ENCODE measurements at regions not wholly inside any gene's neighbourhood (a gene's known extent, or its start where the extent isn't known, plus 50 kb on each side); places are given as distances from the start of the nearest gene placed in this dataset.

DNA sequence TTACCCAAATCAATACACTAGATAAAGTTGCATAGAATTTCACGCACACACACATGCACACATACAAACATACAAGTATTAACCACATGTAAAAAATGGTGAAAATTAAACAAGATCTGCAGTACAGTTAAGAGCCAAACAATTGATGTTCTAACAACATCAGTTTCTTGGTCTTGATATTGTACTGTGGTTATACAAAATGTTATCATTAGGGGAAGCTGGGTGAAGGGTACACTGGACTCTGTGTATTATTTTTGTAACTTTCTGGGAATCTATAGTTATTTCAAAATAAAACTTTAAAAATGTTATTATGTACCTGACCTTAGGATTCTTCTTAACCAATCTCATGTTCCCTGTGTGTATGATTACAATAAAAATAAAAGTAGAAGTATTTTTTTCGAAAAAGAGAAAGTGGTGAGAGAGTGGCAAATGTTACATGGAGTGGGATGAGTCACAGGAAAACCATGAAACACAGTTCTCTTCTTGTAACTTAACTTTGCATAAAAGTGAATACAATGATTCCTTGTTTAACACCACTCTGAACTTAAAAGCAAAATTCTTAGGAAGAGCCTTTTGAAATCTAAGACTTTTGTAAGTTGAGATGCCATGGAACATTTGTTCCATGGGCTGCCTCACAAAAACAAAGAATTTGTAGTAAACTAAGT is 101.6 kb upstream of the RUNX1 start:
- DNase-seq (ENCODE audit: low spot score in 2 of 2): no peak
- H3K4me3 ChIP-seq: no peak overlapping the region
- peaks cover 0 to 6% (median 0%) of the 10 kb centered on the region in 4 donors for H3K9me3 ChIP-seq
- no peak overlapping the region for H3K27ac ChIP-seq
- H3K4me1 ChIP-seq: no peaks in the 10 kb centered on the region
- no peaks in the 10 kb centered on the region for H3K36me3 ChIP-seq
- H3K27me3 ChIP-seq: no peaks in the 10 kb centered on the region
- 79 to 88% methylated on average over 2 of the region's 2 CpGs for WGBS, 2 donors
- TF ChIP-seq EP300 (IDR thresholded peaks at IDR 0.05) (no peak), CTCF (IDR thresholded peaks at IDR 0.05) (no peak), POLR2A (IDR thresholded peaks at IDR 0.05) (no peak)

DNA sequence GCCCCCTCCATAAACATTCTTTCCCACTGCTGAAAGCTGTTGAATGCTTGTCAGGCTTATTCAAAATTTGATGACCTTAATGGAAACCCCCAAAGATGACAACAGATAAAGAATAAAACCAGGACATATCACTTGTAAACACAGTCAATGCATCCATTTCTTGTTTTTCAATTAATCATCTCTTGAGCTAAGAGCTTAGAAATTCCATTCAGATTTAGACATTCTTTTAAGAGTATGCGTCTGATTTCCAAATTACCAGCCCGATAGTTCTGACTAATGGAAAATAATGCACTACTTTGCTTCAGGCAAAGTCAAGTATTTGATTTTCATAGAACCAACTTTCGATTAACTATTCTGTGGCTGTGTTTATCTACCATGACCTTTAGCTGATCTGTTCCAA is 100.6 kb upstream of the RUNX1 start:
- 33 to 43% methylated on average over 3 of the region's 3 CpGs for WGBS, 2 donors
- no peak overlapping the region for H3K4me3 ChIP-seq
- no peak for DNase-seq (ENCODE audit: low spot score in 2 of 2)
- no peaks in the 10 kb centered on the region for H3K27me3 ChIP-seq
- peaks cover 0 to 6% (median 0%) of the 10 kb centered on the region in 4 donors for H3K9me3 ChIP-seq
- H3K36me3 ChIP-seq: no peaks in the 10 kb centered on the region
- TF ChIP-seq EP300 (IDR thresholded peaks at IDR 0.05): no peak
- no peak for TF ChIP-seq CTCF (IDR thresholded peaks at IDR 0.05)
- no peak for TF ChIP-seq POLR2A (IDR thresholded peaks at IDR 0.05)
- H3K4me1 ChIP-seq: no peaks in the 10 kb centered on the region
- H3K27ac ChIP-seq: no peak overlapping the region

GRCh38 chr21:35147439-35147838 is 98.3 kb upstream of the RUNX1 start:
- Histone ChIP-seq H3K27me3 (no peaks in the 10 kb centered on the region), H3K27ac (no peak overlapping the region), H3K4me1 (no peaks in the 10 kb centered on the region), H3K36me3 (no peaks in the 10 kb centered on the region), H3K9me3 (peaks cover 0 to 6% (median 0%) of the 10 kb centered on the region in 4 donors), H3K4me3 (no peak overlapping the region)
- 59 to 64% methylated on average over 4 of the region's 4 CpGs for WGBS, 2 donors
- TF ChIP-seq EP300 (IDR thresholded peaks at IDR 0.05) (no peak), CTCF (IDR thresholded peaks at IDR 0.05) (no peak), POLR2A (IDR thresholded peaks at IDR 0.05) (no peak)
- no peak for DNase-seq (ENCODE audit: low spot score in 2 of 2)

DNA sequence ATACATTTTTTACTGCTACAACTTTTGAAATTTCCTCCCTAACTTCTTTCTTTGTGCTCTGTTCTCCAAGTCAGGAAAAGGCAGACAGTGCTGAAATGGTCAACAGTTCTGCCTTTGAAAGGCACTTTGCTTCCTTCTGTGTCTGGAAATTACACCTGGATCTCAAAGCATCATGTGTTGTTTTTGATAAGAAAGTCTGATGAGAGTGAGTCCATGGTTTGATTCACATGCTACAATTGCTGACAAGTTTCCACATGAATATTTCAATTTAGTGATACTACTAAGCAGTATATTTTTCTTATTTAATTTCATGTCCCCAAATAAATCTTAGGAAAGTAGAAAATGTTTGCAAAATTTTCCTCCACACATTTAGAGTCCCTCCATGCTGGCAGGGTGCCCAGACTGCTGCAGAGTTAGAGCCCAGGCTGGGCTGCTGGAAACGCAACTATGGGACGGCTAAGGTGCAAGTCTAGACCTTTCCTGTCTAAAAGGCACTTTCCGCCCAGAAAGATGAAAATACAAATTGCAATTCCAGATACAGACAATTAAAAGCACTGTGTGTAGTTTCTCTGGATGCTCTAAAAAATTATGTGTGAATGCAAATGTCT is 96.6 kb upstream of the RUNX1 start:
- H3K4me1 ChIP-seq: no peaks in the 10 kb centered on the region
- H3K36me3 ChIP-seq: no peaks in the 10 kb centered on the region
- no peak for TF ChIP-seq CTCF (IDR thresholded peaks at IDR 0.05)
- no peak for TF ChIP-seq POLR2A (IDR thresholded peaks at IDR 0.05)
- no peak for TF ChIP-seq EP300 (IDR thresholded peaks at IDR 0.05)
- H3K9me3 ChIP-seq: peaks cover 0 to 6% (median 0%) of the 10 kb centered on the region in 4 donors
- 44 to 65% methylated on average over 3 of the region's 3 CpGs for WGBS, 2 donors
- no peak for DNase-seq (ENCODE audit: low spot score in 2 of 2)
- H3K4me3 ChIP-seq: no peak overlapping the region
- H3K27me3 ChIP-seq: no peaks in the 10 kb centered on the region
- no peak overlapping the region for H3K27ac ChIP-seq

- whole genome bisulfite sequencing, 2 donors: 74 to 76% methylated on average over 2 of the region's 2 CpGs
- Histone ChIP-seq H3K27me3 (no peaks in the 10 kb centered on the region), H3K4me3 (no peak overlapping the region), H3K27ac (no peak overlapping the region), H3K4me1 (no peaks in the 10 kb centered on the region), H3K36me3 (no peaks in the 10 kb centered on the region), H3K9me3 (no peaks in the 10 kb centered on the region)
- TF ChIP-seq CTCF (IDR thresholded peaks at IDR 0.05): no peak
- TF ChIP-seq POLR2A (IDR thresholded peaks at IDR 0.05): no peak
- TF ChIP-seq EP300 (IDR thresholded peaks at IDR 0.05): no peak
- no peak for DNase-seq (ENCODE audit: low spot score in 2 of 2)
Measured at GRCh38 chr21:35144978-35145377, 95.9 kb upstream of the RUNX1 start.

Measured in tibial nerve (tissue), 4 donors.